IPS DF 4.7 (cell line): ENCODE measurements at regions not wholly inside any gene's neighbourhood (a gene's known extent, or its start where the extent isn't known, plus 50 kb on each side); places are given as distances from the start of the nearest gene placed in this dataset.

ENCODE experiments used
- DNase-seq: peaks from one replicate; pipeline ENCODE4 v3.0.0-alpha.2; 2013; ENCODE audit warnings: low spot score; ENCODE audit errors: extremely low read depth

GRCh38 chr9:108615152-108615551, 240.6 kb downstream of the ACTL7B start:
- DNase-seq, result no peak

DNA sequence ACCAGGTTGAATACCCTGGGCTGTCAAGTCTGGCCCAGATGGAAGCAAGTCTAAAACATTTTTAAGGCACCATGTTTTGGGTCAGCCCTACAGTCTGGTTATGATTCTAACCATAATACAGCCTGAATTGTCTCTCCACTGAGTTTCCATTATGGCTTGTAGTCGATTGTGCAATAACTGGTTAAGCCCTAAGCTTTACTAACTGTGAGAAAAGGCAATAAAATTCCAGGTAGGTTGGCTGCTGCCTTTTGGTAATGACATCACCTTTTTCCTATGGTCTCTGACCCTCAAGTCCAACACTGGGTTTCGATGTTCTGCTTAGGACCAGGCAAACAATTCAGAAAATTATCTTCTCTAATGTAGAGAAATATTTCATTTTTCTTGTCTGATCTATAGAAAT, 243.3 kb downstream of the ACTL7B start:
- DNase-seq, result no peak

DNA sequence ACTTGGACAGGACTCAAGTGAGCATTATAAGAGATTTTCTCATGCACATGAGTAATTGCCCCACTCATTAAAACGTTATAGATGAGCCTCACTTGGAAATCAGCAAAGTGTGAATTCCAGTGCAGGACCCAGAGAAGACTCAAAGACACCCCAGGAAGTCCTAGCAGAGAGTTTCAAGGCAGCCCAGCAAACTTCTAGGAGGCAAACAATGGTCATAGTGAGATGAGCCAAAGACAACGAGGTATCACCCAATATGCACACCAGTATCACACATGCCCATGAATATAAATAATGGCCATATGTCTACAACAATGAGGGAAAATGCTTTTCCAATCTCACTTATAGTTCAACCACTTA, 245.9 kb downstream of the ACTL7B start:
- DNase-seq, result no peak

GRCh38 chr9:108609227-108609896, 246.4 kb downstream of the ACTL7B start:
- DNase-seq, result no peak

- DNase-seq, result no peak
Observed at GRCh38 chr9:108607607-108608006, 248.2 kb downstream of the ACTL7B start.

- DNase-seq, result no peak
Observed at GRCh38 chr9:108606401-108606800, 249.4 kb downstream of the ACTL7B start.

- DNase-seq, result no peak
Observed at GRCh38 chr9:108603141-108603540, 252.6 kb downstream of the ACTL7B start.

- no peak for DNase-seq
Observed at GRCh38 chr9:108600896-108601295, 254.9 kb downstream of the ACTL7B start.

- no peak for DNase-seq
Observed at GRCh38 chr9:108599571-108599970, 256.2 kb downstream of the ACTL7B start.

DNA sequence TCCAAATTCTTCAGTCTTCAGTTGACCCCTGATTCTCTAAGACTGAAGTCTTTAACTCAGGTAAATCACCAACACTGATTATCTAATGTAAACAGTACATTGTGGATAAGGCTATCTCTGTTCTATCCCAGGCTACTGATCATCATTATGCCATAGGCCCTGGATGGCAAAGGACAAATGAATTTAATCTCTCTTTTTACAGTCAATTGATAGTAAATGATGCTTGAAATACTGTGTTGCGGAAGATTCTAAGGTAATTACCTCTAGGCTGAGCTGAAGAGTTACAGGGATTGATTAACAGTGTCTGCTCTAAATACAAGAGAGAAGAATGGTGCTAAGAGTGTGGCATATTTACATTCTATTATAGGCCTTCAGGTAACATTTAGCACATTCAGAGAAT, 264.7 kb downstream of the ACTL7B start:
- DNase-seq, result no peak

DNA sequence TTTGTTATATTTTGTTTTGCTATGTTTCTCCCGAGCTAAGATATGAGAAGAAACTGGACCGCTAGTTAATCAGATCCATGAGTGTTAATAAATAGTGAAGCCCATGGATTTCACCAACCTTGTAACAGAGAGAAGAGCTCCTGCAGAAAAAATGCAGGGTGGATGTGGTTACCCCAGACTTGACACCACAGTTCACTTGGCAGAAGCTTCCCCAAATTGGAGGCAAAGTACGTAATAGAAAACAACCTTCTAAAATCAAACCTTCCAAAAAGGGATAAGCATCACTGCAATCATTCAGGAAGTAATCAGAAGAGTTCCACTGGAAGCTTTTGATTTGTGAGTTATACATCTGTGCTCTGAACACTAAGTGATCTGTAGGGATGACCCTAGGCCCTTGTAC, 267.5 kb downstream of the ACTL7B start:
- no peak for DNase-seq

- DNase-seq, result no peak
Observed at GRCh38 chr9:108586471-108587139, 269.2 kb downstream of the ACTL7B start.

GRCh38 chr9:108584860-108585259, 270.9 kb downstream of the ACTL7B start:
- no peak for DNase-seq

GRCh38 chr9:108582726-108583125, 273.1 kb downstream of the ACTL7B start:
- DNase-seq, result no peak

GRCh38 chr9:108579757-108580439, 275.9 kb downstream of the ACTL7B start:
- no peak for DNase-seq

GRCh38 chr9:108575276-108575675, 280.5 kb downstream of the ACTL7B start:
- DNase-seq, result no peak

- DNase-seq, result no peak
Observed at GRCh38 chr9:108569624-108570023, 286.2 kb downstream of the ACTL7B start.

DNA sequence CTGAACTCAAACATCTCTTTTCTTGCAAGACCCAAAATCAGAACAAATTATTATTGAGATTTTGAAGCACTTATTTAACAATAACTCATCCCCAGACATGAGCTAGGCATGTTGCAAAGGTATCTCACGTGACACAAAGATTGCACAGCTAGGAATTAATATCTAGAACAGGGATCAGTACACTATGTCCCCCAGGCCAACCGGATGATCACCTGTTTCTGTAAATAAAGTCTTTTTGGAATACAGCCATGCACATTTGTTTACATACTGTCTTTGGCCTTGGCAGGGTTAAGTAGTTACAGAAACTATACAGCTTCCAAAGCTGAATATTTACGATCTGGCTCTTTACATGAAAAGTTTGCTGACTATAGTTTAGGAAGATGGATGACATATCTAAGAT, 287.7 kb downstream of the ACTL7B start:
- no peak for DNase-seq

GRCh38 chr9:108567571-108567970, 288.2 kb downstream of the ACTL7B start:
- no peak for DNase-seq

GRCh38 chr9:108565651-108566378, 290.0 kb downstream of the ACTL7B start:
- peak; percentile 53 for DNase-seq

GRCh38 chr9:108562176-108562575, 293.6 kb downstream of the ACTL7B start:
- DNase-seq, result no peak

DNA sequence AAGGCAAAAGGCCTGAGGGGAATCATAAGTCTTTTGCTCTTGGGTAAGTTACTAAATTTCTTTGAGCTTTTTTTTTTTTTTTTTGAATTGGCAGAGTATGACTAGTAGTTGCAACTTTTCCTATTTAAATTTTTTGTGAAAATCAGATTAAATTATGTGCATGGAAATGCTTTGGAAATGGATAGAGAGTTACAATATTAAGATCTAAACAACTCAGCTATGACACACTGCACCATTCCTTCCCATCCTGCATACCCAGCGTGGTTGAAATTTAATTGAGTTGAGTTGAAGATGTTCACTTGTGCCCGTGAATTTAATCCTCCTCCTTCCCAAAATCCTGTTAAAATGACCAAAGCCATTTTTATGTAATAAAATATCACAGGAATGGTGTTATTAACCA, 296.4 kb downstream of the ACTL7B start:
- no peak for DNase-seq
